Body of pancreas (tissue), 4 donors: ENCODE measurements at regions not wholly inside any gene's neighbourhood (a gene's known extent, or its start where the extent isn't known, plus 50 kb on each side); places are given as distances from the start of the nearest gene placed in this dataset.

Experiments
- POLR2A ChIP-seq, 3 donors: fragments of 450-650 bp; IDR thresholded peaks; one replicate each; pipeline ENCODE4 v1.6.1; 2016; ENCODE audit warnings: antibody characterized with exemption in 3 of 3, mild to moderate bottlenecking in 2 of 3
- TF ChIP-seq, protein P1 (sequence below), 7 experiments: fragments of 450-650 bp in 4 of 7; fragments of 200-600 bp in 3 of 7; sonication (generic) in 3 of 7; IDR thresholded peaks; one replicate each; pipeline ENCODE4 v1.5.1; 2016 to 2019; ENCODE audit warnings: antibody characterized with exemption in 7 of 7

DNA sequence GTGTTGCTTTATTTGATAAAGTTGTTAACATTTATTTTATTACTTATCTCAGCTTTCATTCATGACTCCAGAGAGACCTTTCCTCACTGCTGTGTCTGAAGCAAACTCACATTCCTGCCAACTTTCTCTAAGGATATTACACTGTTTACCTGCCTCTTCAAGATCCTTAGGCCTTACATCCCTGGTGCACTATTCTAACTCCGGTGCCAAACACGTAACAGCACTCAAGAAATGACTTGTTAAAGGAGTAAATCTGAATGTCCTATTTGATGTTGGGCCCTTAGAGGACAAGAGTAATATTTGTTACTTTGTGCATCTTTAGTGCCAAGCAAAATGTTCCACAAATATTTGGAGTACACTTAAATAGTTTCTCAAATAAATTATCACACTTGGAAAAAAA lies 324.1 kb upstream of the FLRT2 start:
- no peak for TF ChIP-seq POLR2A (IDR thresholded peaks at IDR 0.05)
- TF ChIP-seq, protein P1, sequence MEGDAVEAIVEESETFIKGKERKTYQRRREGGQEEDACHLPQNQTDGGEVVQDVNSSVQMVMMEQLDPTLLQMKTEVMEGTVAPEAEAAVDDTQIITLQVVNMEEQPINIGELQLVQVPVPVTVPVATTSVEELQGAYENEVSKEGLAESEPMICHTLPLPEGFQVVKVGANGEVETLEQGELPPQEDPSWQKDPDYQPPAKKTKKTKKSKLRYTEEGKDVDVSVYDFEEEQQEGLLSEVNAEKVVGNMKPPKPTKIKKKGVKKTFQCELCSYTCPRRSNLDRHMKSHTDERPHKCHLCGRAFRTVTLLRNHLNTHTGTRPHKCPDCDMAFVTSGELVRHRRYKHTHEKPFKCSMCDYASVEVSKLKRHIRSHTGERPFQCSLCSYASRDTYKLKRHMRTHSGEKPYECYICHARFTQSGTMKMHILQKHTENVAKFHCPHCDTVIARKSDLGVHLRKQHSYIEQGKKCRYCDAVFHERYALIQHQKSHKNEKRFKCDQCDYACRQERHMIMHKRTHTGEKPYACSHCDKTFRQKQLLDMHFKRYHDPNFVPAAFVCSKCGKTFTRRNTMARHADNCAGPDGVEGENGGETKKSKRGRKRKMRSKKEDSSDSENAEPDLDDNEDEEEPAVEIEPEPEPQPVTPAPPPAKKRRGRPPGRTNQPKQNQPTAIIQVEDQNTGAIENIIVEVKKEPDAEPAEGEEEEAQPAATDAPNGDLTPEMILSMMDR (IDR thresholded peaks at IDR 0.05): no peak
